Fibroblast of villous mesenchyme (primary cell): ENCODE measurements at regions not wholly inside any gene's neighbourhood (a gene's known extent, or its start where the extent isn't known, plus 50 kb on each side); places are given as distances from the start of the nearest gene placed in this dataset.
"Not testable (repeated sequence)": the region's sequence is repeated elsewhere in the genome, so short reads cannot be mapped to it uniquely, and the experiment has no call there.

Experiments
- DNase-seq: peaks from one replicate; pipeline ENCODE4 v3.0.0-alpha.2; 2010; ENCODE audit warnings: low read depth
- H3K4me3 ChIP-seq: 2 replicates; pipeline ENCODE4 v1.5.1; 2011; ENCODE audit warnings: low read depth, mild to moderate bottlenecking, low read length
- CTCF ChIP-seq: IDR thresholded peaks from 2 replicates; pipeline ENCODE4 v1.5.1; 2012; ENCODE audit warnings: low read depth, mild to moderate bottlenecking, low read length; ENCODE audit not compliant: insufficient read depth

- DNase-seq: no peak
- no peak for TF ChIP-seq CTCF
- H3K4me3 ChIP-seq: no peak overlapping the region
Measured at GRCh38 chr5:1720396-1721110, 79.1 kb downstream of the MRPL36 start.

- TF ChIP-seq CTCF: no peak
- H3K4me3 ChIP-seq: no peak overlapping the region
- DNase-seq: no peak
Measured at GRCh38 chr5:1719860-1720259, 79.8 kb downstream of the MRPL36 start.

GRCh38 chr5:1718669-1719068 is 81.0 kb downstream of the MRPL36 start:
- no peak for TF ChIP-seq CTCF
- peak; percentile 8 for DNase-seq
- no peak overlapping the region for H3K4me3 ChIP-seq

- not testable (repeated sequence) for DNase-seq, H3K4me3 ChIP-seq
Measured at GRCh38 chr5:1710091-1710490, 89.5 kb downstream of the MRPL36 start.

GRCh38 chr5:1709171-1709803 is 90.3 kb downstream of the MRPL36 start:
- no peak for TF ChIP-seq CTCF
- no peak overlapping the region for H3K4me3 ChIP-seq
- no peak for DNase-seq

GRCh38 chr5:1708592-1709141 is 91.0 kb downstream of the MRPL36 start:
- no peak overlapping the region for H3K4me3 ChIP-seq
- no peak for TF ChIP-seq CTCF
- no peak for DNase-seq

- no peak for DNase-seq
- no peak overlapping the region for H3K4me3 ChIP-seq
- no peak for TF ChIP-seq CTCF
Measured at GRCh38 chr5:1707467-1707866, 92.2 kb downstream of the MRPL36 start.
